NCI-H2081 (cell line): ENCODE measurements at regions not wholly inside any gene's neighbourhood (a gene's known extent, or its start where the extent isn't known, plus 50 kb on each side); places are given as distances from the start of the nearest gene placed in this dataset.

Experiments
- DNase-seq, 2 experiments: peaks; one replicate each; lab custom pipeline; 2025; lab: John Stamatoyannopoulos, UW

GRCh38 chr1:215458562-215458961, 108.5 kb upstream of the KCTD3 start:
- DNase-seq = no peak

DNA sequence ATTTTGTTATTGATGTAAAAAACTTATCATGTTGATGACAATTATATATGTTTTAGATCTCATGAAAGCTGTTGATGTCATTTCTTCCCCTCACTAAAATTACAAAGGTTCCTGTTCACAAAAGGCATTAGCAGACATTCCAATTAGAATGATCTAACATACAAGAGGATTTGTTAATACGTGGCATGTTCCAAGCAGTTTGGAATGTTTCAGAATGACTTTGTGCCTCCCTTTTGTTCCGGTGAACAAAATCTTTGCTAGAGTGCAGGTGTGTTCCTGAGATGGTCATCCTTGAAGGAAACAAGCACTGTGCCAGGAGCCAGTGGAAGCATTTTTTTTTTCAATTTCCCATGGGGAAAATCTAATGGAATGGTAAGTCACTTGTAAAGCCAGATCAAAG, 108.0 kb upstream of the KCTD3 start:
- no peak for DNase-seq

DNA sequence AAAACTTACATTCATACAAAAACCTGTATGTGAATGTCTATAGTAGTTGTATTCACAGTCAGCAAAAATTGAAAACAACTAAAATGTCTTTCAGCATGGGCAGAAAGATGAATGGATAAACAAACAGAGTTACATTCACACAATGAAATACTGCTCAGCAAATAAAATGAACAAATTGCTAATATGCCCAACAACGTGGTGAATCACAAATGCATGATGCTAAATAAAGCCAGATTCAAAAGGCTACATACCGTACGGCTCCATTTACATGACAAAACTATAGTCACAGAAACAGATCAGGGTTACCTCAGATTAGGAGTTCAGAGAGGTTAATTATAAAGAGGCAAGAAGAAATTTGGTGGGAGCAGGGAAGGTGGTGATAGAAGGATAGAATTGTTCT, 100.7 kb upstream of the KCTD3 start:
- peak in 1 of 2 experiments; percentile 6 for DNase-seq

GRCh38 chr1:215471463-215471862, 95.6 kb upstream of the KCTD3 start:
- no peak for DNase-seq

- no peak for DNase-seq
Observed at GRCh38 chr1:215472723-215473122, 94.4 kb upstream of the KCTD3 start.

GRCh38 chr1:215473943-215474342, 93.2 kb upstream of the KCTD3 start:
- DNase-seq = no peak

DNA sequence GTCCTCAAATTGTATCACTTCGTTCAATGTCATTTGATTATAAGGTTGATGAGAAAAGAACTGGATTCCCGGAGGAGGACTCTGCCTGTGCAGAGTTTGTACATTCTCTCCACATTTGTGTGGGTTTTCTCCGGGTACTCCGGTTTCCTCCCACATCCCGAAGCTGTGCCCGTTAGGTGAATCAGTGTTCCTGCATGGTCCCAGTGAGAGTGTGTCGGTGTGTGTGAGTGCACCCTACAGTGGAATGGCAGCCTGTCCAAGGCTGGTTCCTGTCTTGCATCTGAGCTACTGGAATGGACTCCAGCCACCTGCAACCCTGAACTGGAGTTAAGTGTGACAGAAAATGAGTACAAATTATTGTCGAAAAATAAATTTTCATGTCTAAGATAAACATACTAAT, 92.2 kb upstream of the KCTD3 start:
- no peak for DNase-seq

DNA sequence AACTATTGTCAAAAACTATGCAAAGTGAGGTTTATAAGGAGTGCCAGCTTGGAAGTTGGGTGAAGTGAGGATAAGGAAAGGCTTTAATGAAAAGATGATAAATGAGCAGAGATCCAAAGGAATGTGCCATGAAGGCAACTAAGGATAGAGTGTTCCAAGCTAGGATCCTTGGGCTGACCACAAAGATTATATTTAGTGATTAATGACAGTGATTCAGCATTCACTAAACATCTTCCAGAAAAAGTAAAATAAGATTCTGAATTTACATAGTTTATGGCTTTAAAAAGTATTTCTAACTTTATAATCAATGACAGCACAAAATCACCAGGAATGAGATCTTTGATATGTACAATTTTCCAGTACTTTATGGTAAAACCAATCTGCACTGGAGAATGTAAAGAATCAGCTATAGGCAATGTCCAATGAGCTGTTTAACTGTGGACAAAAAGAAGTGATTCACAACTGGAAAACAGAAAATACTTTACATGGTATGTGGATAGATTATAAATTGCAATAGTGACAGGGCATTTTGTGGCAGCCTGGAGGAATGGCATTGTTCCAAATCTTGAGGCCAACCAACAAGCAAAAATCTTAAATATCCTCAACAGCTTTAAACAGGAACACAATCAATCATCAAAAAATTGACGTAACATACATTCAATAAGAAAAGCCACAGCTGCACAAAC, 91.2 kb upstream of the KCTD3 start:
- no peak for DNase-seq

GRCh38 chr1:215476541-215476940, 90.6 kb upstream of the KCTD3 start:
- DNase-seq = no peak

- DNase-seq = no peak
Observed at GRCh38 chr1:215477632-215478031, 89.5 kb upstream of the KCTD3 start.

DNA sequence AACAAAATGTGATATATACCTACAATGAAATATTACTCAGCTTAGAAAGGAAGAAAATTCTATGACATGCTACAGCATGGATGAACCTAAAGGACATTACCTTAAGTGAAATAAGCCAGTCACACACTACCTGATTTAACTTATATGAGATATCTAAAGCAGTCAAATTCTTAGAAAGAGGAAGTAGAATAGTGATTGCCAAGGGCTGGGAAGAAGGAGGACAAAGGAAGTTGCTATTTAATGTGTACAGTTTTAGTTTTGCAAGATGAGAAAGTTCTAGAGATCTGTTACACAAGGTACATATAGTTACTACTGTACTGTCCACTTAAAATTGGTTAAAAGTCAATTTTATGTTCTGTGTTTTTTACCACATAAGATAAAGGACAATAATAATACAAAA, 87.5 kb upstream of the KCTD3 start:
- no peak for DNase-seq

DNA sequence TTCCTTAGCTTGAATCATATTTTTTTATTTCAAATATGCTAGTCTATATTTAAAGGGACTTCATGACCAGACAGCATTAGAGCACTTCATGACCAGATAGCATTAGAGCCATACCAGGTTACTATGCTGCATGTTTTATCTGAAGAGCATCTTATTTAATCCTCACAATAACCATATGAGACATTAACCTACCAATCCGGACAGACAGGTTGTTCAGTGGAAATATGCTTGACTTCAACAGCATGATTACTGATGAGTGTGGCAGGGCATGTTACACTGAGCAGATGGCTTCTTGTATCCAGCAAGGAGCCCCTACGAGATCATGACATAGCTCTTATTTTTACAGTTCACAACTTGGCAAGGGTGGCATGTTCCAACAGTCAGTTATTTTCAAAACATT, 85.0 kb upstream of the KCTD3 start:
- DNase-seq = no peak

DNA sequence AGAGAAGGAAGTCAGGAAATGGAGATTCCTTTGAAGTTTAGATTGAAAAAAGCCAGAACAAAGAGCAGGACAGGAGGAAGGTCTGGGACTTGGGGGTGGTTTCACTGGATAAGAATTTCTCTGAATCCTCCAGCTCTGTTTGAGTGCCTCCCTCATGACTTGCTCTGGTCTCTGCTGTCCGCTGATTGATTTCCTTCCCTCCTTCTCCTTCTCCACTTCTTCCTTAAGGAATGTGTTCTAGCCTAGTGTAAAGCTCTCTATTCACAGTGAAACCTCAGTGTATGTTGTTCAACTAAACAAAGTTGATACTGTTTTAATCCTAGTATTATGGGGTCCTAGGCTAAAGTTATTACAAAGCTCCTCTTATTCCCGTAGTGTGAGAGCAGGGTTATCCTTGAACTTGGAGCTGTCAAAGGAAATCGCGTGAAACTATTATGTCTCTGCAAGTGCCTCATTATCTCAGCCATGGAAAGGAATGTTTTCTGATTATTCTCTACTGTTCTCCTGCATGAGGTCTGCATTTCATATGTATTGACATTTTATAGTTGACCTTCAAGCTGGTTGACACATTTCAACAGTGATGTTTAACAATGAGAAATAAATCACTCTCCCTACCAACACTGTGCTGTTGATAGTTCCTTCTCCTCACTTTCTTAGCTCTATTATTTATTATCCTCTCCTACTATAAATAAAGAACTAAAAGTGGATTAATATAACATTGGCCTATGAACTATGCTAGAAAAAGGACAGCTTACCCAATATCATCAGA, 82.7 kb upstream of the KCTD3 start:
- no peak for DNase-seq

DNA sequence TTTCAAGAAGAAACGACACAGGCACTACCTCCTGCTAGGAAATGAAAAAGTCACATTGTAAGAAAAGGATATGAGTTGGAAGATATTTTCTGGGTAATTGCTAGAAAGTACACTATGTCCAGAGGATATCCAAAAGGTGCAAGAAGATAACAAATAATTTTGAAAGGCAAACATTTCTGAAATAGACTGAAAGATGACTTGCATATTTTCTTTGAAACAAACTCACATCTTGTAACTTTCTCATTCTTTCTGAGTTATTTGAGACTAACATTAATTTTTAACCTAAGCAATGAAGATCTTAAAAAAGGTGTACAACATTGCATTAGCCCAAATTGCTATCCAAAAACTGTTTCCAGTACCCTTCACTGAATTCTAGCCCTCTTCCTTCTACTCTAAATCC, 79.6 kb upstream of the KCTD3 start:
- DNase-seq = no peak

DNA sequence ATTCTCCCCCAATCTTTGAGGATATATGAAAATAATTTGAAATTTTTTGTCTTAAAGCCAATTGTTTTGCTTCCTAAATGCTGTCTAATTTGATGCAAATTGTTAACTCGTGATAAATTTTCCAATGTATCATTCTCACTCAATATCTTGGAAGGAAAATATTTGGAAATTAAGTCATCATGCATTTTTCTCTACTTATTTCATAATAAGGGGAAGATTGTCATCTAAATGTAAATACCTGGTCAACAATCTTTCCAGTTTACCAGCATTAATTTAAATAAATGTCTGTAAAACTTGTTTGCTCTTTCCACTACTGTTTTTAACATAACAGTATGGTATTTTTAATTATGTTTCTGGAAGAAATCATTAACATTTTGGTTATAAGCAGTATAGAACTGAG, 78.3 kb upstream of the KCTD3 start:
- no peak for DNase-seq

DNA sequence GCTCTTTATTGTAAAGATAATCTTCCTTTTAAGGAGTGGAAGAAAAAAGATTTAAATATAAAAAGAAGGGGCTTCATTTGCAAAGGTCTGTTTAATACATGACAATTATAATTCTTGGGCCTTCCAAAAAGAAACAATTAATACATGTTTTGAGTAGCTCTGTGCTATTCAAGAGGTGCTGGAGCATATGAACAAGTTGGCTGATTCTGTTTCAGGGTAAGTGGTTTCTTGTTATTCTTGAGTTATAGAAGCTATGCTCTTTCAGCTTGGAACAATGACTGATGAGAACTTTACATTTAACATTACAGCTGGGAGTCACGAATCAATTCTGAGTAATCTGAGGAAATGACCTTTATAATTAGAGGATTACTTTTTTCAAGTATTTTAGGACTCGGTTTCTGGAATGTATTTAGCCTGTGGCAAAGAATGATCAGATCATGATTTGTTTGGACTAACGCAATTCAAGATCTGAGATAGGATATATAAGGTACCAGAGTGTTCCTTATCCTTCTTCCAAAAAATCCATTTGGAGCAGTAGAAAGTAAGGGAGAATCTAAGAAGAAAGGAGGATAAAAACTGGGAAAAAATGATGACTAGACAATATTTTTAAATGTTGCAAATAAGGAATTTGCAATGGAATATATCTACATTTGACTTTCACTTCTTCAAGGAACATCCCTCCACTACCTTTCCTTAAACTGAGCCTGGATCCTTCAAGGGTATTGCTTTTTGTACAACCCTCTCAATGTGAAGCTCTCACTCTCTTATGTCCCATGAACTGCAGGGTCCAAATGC, 77.1 kb upstream of the KCTD3 start:
- DNase-seq = no peak

- peak in 1 of 2 experiments; percentile 6 for DNase-seq
Observed at GRCh38 chr1:215497528-215497927, 69.6 kb upstream of the KCTD3 start.

DNA sequence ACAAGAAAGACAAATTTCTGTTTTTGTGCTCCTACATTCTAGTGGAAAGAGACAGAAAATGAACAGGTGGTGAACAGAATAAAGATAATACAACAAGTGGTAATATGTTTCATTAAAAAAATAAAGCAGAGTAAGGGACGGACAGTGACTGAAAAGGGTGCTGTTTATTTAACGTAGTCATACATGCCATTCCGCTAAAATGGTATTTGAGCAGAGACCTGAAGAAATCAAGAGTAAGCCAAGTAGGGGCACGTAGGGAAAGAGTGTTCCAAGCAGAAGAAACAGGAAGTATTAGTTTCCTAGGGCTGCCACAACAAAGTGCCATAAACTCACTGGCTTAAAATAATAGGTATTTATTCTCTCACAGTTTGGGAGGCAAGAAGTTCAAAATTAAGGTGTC, 65.6 kb upstream of the KCTD3 start:
- no peak for DNase-seq

GRCh38 chr1:215502081-215502480, 65.0 kb upstream of the KCTD3 start:
- no peak for DNase-seq

GRCh38 chr1:215507119-215507518, 60.0 kb upstream of the KCTD3 start:
- DNase-seq = no peak

- DNase-seq = no peak
Observed at GRCh38 chr1:215508311-215508710, 58.8 kb upstream of the KCTD3 start.
